ENCODE measurements at regions not wholly inside any gene's neighbourhood (a gene's known extent, or its start where the extent isn't known, plus 50 kb on each side); places are given as distances from the start of the nearest gene placed in this dataset.

DNA sequence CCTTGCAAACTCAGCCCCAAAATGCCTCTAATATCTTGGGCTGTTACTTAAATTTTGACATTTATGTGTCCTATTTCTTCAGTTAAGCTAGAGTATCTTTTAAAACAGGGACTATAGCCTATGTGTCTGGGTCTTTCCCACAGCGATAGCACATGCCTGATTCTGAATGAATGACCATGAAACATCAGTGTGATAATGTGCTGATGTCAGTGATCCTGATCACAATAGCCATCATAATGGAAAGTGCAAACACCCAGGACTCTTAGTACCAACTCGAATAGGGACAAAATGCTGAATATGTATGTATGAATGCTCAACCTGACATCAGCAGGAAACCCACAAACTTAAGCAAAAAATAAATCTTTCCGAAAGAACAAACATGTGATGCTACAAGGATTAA is 537.4 kb downstream of the IGSF11 start:
- no peak for TF ChIP-seq GATA1 (IDR thresholded peaks at IDR 0.05; ENCODE audit: low read depth, low read length)
- TF ChIP-seq POLR2A (IDR thresholded peaks at IDR 0.05; ENCODE audit: low read length): no peak
